GM19328 (cell line): ENCODE measurements at regions not wholly inside any gene's neighbourhood (a gene's known extent, or its start where the extent isn't known, plus 50 kb on each side); places are given as distances from the start of the nearest gene placed in this dataset.

Source experiments
- ATAC-seq: cut with Tn5 transposase; IDR thresholded peaks from one replicate; pipeline ENCODE4 v1.9.1; 2021; ENCODE audit warnings: mild to moderate bottlenecking, moderate library complexity; ENCODE audit not compliant: unreplicated experiment

GRCh38 chr10:2475711-2476217 lies 591.6 kb upstream of the PFKP start:
- ATAC-seq = no peak

GRCh38 chr10:2471811-2472210 lies 595.5 kb upstream of the PFKP start:
- no peak for ATAC-seq

- ATAC-seq = no peak
Observed at GRCh38 chr10:2469802-2470201, 597.5 kb upstream of the PFKP start.

GRCh38 chr10:2464483-2464882 lies 602.9 kb upstream of the PFKP start:
- ATAC-seq = no peak

- ATAC-seq = no peak
Observed at GRCh38 chr10:2463316-2463715, 604.0 kb upstream of the PFKP start.

DNA sequence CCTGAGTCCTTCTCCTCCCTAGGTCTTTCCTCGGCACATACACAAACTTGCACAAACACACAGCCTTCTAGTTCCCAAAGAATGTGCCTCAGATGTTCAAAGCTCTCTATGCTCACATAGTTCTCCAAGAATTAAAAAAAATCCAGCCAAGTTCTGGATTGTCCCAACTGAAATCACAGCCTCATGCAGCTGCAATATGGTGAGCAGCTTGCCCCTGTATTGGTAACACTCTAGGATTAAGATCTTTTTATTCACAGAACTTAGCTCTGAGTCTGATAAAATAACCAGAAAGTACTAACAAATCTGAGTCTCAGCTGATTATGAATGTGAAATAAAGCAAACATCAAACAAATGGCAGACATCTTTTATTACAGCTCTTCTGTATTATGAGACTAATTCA lies 604.8 kb upstream of the PFKP start:
- ATAC-seq = no peak

DNA sequence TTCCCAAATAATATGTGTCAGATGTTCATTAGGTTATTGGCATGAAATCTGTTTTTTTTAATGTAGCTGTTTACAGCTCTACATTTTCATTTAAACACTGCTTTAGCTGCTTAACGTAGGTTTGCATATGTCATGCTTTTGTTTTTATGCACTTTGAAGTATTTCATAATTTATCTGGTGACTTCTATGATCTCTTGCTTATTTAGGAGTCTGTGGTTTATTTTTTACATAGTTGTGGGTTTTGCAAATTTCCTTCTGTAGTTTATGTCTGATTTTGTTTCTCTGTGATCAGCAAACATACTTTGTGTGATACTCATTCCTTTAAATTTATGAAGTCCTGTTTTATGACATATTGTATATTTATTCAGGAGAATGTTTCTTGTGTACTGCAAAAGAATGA lies 606.5 kb upstream of the PFKP start:
- ATAC-seq = no peak

- no peak for ATAC-seq
Observed at GRCh38 chr10:2459713-2460112, 607.6 kb upstream of the PFKP start.

DNA sequence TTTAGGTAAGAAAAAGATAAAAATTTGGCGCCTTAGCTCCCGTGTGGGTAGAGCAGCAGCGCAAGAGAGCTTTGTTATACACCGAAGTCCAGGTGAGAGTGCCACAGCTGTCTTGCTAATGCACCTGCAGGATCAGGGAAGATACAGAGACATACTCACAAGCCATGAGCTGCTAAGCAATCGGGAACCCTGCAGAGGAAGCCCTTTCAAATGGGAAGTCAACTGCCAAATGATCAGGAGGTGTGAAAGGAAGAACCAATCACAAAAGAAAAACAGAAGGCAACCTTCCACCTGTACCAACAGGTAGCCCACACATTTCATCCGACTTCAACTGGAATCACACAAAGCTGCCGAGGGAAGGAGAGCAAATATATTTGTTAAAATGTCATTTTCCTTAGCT lies 610.5 kb upstream of the PFKP start:
- ATAC-seq = no peak

DNA sequence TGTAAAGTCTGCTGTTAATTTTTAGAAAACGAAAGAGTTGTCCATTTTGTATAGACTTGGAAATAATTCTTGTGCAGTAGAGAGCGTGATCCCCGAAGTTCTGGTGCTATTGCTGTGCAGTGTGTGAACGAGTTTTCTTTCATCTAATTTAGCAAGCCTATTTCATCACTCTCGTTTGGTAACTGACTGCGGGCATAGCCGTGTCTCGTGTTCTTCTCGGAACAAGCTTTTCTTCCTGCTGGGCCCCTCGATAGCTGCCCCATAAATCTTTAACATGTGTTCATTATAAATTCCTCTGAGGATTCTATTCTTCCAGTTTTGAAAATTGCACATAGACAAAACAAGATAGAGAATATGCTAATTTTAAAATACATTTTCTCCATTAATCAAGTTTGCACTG lies 622.0 kb upstream of the PFKP start:
- no peak for ATAC-seq

DNA sequence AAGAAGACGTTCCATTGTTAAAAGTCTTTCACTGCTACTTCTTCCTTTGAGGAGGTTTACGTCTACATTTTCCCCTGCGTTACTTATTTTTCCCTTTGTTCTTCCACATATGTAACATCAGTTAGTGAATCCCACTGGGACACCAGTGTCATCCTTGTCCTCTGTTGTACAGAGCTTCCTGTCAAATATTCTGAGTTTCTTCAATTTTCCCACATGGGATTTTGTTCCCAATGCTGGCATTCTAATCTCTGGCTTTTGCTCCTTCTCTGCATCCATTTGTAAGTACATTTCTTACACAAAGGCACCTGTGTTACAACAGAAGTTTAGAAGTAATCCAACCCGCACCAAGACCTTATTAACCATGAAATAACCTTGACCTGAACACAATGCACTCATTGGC lies 627.4 kb upstream of the PFKP start:
- no peak for ATAC-seq

DNA sequence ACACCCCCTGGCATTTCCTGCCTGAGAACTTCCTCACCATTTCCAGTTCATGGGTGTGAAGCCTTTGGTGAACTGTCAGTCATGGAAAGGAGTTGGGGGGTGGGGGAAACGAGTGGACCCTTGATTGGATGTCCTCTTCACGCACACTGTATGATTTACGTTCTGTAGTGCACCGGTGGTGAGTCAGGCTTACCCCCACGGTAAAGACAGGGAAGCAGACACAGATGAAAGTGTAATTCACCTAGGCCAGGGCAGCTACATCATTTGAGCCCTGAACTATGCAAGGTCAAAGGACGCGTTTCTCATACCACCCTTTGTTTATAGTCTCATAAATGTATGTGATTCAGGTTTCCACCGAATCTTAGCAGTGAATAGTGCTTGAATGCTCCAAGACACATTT lies 628.3 kb upstream of the PFKP start:
- ATAC-seq = no peak

GRCh38 chr10:2438248-2438939 lies 629.0 kb upstream of the PFKP start:
- no peak for ATAC-seq

GRCh38 chr10:2436933-2437332 lies 630.4 kb upstream of the PFKP start:
- ATAC-seq = no peak

DNA sequence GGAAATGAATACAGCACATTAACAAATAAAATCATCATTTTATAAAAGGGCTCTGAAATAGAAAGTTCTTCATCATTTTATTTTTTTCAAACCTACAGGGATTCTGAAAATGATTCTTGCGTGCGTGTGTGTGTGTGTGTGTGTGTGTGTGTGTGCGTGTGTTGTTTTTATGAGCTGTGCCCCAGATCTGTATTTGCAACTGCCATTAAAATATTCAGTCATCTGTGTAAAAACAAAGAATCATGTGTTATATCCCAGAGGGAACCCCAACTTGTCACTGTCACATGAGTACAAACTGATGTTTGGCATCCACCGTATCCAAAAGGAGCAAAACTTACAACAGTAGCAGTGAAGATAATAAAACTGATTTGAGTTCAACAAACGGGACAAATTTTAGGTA lies 635.4 kb upstream of the PFKP start:
- no peak for ATAC-seq

DNA sequence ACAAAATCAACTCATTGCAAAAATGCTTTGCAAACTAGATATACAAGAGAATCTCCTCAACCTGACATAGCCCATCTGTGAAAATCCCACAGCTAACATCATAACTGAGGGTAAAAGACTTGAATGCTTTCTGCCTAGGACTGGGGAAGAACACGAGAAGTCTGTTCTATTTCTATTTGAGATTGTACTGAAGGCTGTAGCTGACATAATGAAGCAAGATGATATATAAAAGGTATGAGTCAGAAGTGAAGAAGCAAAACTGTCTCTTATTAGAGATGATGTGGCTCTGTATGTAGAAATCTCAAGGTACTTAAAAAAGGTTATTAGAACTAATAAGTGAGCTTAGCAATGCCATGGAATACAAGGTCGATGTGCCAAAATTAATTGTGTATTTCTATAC lies 639.9 kb upstream of the PFKP start:
- no peak for ATAC-seq

- no peak for ATAC-seq
Observed at GRCh38 chr10:2425320-2425719, 642.0 kb upstream of the PFKP start.

GRCh38 chr10:2414562-2414961 lies 652.8 kb upstream of the PFKP start:
- no peak for ATAC-seq

GRCh38 chr10:2414039-2414438 lies 653.3 kb upstream of the PFKP start:
- no peak for ATAC-seq

DNA sequence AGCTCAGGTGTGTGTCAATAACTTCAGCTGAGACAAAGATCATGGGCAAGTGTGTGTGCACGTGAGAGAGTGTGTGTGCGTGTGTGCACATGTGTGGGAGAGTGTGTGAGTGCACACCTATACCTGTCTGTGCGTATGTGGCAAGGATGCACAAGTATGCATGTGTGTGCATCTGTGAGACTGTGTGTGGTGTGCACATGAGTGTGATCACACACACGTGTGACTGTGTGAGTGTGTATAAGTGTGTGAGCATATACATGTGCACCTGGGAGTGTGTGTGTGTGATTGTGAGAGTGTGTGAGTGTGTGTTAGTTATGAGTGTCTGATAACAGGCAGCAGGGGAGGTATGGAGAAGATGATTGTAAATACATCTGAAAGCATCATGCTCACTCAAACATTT lies 657.3 kb upstream of the PFKP start:
- ATAC-seq = no peak

- no peak for ATAC-seq
Observed at GRCh38 chr10:2401459-2401858, 664.1 kb upstream of the ADARB2 start.

GRCh38 chr10:2399482-2399881 lies 662.2 kb upstream of the ADARB2 start:
- no peak for ATAC-seq

DNA sequence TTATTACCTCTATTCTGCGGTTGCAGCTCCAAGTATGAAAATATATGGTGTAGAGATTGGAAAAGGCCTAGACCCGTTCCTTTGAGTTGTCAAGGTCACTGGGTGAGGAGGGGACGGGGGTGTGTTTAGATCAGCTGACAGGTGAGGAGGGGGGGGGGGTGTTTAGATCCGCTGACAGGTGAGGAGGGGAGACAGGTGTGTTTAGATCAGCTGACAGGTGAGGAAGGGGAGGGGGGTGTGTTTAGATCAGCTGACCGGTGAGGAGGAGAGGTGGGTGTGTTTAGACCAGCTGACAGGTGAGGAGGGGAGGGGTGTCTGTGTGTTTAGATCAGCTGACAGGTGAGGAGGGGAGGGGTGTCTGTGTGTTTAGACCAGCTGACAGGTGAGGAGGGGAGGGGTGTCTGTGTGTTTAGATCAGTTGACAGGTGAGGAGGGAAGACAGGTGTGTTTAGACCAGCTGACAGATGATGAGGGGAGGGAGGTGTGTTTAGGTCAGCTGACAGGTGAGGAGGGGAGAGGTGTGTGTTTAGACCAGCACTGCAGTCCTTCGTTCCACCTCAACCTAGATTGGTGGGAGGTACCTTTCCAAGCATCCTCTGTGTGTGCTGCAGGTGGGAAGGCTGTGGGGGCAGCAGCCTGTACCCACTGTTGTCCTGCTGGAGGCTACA lies 655.0 kb upstream of the ADARB2 start:
- no peak for ATAC-seq
